KMS-11 (cell line): ENCODE measurements at regions not wholly inside any gene's neighbourhood (a gene's known extent, or its start where the extent isn't known, plus 50 kb on each side); places are given as distances from the start of the nearest gene placed in this dataset.

Experiments
- H2AFZ ChIP-seq: fragments of 200-600 bp; sonication (generic); 2 replicates; pipeline ENCODE4 v1.6.1; 2016; ENCODE audit warnings: antibody characterized with exemption, mixed run types, low read depth
- H3K27ac ChIP-seq: fragments of 200-600 bp; sonication (generic); 2 replicates; pipeline ENCODE4 v1.6.1; 2016; ENCODE audit warnings: mild to moderate bottlenecking, mixed run types
- H3K27me3 ChIP-seq: fragments of 200-600 bp; sonication (generic); 2 replicates; pipeline ENCODE4 v1.6.1; 2017; ENCODE audit warnings: mild to moderate bottlenecking, low read depth, mixed run types, moderate library complexity; ENCODE audit not compliant: insufficient read depth
- H3K36me3 ChIP-seq: fragments of 200-600 bp; sonication (generic); 2 replicates; pipeline ENCODE4 v1.6.1; 2017; ENCODE audit warnings: mild to moderate bottlenecking, mixed run types; ENCODE audit not compliant: insufficient read depth
- H3K4me1 ChIP-seq: fragments of 200-600 bp; sonication (generic); 2 replicates; pipeline ENCODE4 v1.6.1; 2016; ENCODE audit warnings: mild to moderate bottlenecking, low read depth, mixed run types; ENCODE audit not compliant: poor library complexity, severe bottlenecking
- H3K4me2 ChIP-seq: fragments of 200-600 bp; sonication (generic); 2 replicates; pipeline ENCODE4 v1.7.0; 2016; ENCODE audit warnings: mild to moderate bottlenecking, mixed run types
- H3K4me3 ChIP-seq: fragments of 200-600 bp; sonication (generic); IDR thresholded peaks from 2 replicates; pipeline ENCODE4 v1.6.1; 2017; ENCODE audit warnings: low read depth, low read length, mixed read lengths; ENCODE audit not compliant: insufficient read depth
- H3K79me2 ChIP-seq: fragments of 200-600 bp; sonication (generic); 2 replicates; pipeline ENCODE4 v1.6.1; 2016; ENCODE audit warnings: low read depth, mixed run types; ENCODE audit not compliant: insufficient read depth
- H3K9ac ChIP-seq: fragments of 200-600 bp; sonication (generic); 2 replicates; pipeline ENCODE4 v1.6.1; 2016; ENCODE audit warnings: mild to moderate bottlenecking, mixed run types
- H4K20me1 ChIP-seq: fragments of 200-600 bp; sonication (generic); 2 replicates; pipeline ENCODE4 v1.6.1; 2016; ENCODE audit warnings: mild to moderate bottlenecking, mixed run types; ENCODE audit not compliant: insufficient read depth
- TF ChIP-seq, protein P1 (sequence below): fragments of 200-600 bp; sonication (generic); conservative IDR thresholded peaks from 2 replicates; pipeline ENCODE4 v1.6.1; 2017; ENCODE audit warnings: low read depth, mild to moderate bottlenecking, antibody characterized with exemption, low read length, moderate library complexity, mixed read lengths

- Histone ChIP-seq H3K4me2 (no peak overlapping the region), H3K27ac (no peak overlapping the region), H3K79me2 (no peaks in the 10 kb centered on the region), H3K4me3 (no peak overlapping the region), H3K36me3 (no peaks in the 10 kb centered on the region), H2AFZ (no peak overlapping the region), H3K4me1 (no peaks in the 10 kb centered on the region), H3K9ac (no peak overlapping the region), H3K27me3 (no peaks in the 10 kb centered on the region), H4K20me1 (no peaks in the 10 kb centered on the region)
- TF ChIP-seq, protein P1, sequence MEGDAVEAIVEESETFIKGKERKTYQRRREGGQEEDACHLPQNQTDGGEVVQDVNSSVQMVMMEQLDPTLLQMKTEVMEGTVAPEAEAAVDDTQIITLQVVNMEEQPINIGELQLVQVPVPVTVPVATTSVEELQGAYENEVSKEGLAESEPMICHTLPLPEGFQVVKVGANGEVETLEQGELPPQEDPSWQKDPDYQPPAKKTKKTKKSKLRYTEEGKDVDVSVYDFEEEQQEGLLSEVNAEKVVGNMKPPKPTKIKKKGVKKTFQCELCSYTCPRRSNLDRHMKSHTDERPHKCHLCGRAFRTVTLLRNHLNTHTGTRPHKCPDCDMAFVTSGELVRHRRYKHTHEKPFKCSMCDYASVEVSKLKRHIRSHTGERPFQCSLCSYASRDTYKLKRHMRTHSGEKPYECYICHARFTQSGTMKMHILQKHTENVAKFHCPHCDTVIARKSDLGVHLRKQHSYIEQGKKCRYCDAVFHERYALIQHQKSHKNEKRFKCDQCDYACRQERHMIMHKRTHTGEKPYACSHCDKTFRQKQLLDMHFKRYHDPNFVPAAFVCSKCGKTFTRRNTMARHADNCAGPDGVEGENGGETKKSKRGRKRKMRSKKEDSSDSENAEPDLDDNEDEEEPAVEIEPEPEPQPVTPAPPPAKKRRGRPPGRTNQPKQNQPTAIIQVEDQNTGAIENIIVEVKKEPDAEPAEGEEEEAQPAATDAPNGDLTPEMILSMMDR = no peak
These were observed 897.7 kb upstream of the EPHA5 start for GRCh38 chr4:66568001-66568400.

DNA sequence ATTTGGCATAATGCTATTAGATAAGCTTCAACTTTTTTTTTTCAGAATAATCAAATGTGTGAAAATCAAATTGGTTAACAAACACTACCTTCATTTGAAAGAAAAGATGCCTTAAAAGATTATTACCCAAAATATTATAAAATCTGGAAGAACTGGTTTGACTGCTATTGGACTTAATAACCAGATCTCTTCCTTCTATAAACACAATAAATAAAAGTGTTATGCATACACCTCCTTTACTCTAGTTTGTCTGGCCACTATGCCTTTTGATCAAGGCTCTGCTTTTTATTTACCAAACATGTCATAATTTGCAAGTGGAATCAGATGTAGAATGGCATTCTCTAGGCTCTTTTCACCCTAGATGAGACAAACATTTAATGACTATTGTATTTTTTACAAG is 897.3 kb upstream of the EPHA5 start:
- no peak overlapping the region for H3K4me2 ChIP-seq
- H3K27ac ChIP-seq = no peak overlapping the region
- H3K4me3 ChIP-seq = no peak overlapping the region
- no peaks in the 10 kb centered on the region for H3K27me3 ChIP-seq
- TF ChIP-seq, protein P1 = no peak
- no peak overlapping the region for H3K9ac ChIP-seq
- H4K20me1 ChIP-seq = no peaks in the 10 kb centered on the region
- no peaks in the 10 kb centered on the region for H3K36me3 ChIP-seq
- H3K4me1 ChIP-seq = no peaks in the 10 kb centered on the region
- H2AFZ ChIP-seq = no peak overlapping the region
- no peaks in the 10 kb centered on the region for H3K79me2 ChIP-seq

DNA sequence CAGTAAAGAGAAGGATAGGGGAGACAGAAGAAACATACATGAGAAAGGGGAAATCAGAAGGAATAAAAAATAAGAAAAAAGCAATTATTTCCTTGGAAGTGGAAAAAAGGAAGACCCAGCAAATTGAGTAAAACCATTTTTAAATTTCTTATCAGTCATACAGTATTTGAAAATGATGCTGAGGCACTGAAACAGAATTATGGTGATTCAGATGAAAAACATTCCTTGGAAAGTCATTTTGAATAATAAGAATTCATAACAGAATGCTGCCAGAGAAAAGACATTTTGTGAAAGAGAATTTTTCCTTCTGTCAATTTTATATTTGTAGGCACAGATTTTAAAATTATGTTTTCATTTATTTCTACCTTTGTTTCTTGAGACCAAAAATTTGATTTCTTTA is 895.5 kb upstream of the EPHA5 start:
- Histone ChIP-seq H2AFZ (no peak overlapping the region), H3K9ac (no peak overlapping the region), H3K4me1 (no peaks in the 10 kb centered on the region), H3K4me3 (no peak overlapping the region), H3K27ac (no peak overlapping the region), H3K79me2 (no peaks in the 10 kb centered on the region), H4K20me1 (no peaks in the 10 kb centered on the region), H3K4me2 (no peak overlapping the region), H3K27me3 (no peaks in the 10 kb centered on the region), H3K36me3 (no peaks in the 10 kb centered on the region)
- TF ChIP-seq, protein P1 = no peak

DNA sequence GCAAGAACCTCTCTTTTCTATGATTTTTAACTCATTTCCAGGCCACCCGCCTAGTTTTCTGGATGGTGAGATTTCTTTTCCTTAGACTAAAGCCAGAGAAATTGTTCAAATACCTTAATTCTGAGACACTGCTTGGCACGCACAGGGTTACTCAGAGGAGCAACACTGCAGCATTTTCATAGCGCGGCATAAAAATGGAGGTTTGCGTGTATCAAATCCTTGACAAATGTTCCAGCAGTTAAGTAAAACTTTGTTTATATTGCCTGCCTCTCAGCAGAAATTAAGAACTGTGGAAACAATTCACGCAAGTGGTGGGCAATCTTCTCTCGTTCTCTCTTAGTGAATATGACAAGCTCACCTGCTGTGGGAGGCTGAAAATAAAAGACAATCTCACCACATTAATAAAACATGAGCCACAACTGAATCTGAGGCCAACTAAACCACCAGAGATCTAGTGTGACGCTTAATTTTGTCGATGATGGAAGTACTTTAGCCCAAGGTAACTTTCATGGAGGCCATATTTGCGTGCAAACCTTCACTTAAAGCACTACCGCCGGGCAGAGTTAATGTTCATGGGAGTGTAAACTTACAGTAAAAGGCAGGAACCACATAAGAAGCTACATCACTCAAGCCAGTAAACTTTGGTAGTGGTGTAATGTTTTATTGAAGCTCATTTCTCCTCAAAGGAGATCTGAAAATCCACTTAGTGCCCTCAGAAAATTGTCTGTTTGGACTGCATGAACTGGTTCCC is 894.8 kb upstream of the EPHA5 start:
- Histone ChIP-seq H4K20me1 (no peaks in the 10 kb centered on the region), H3K36me3 (no peaks in the 10 kb centered on the region), H3K27me3 (no peaks in the 10 kb centered on the region), H3K9ac (no peak overlapping the region), H3K4me3 (no peak overlapping the region), H3K79me2 (no peaks in the 10 kb centered on the region), H3K27ac (no peak overlapping the region), H3K4me1 (no peaks in the 10 kb centered on the region), H3K4me2 (no peak overlapping the region), H2AFZ (no peak overlapping the region)
- TF ChIP-seq, protein P1 = no peak
